ENCODE measurements at regions not wholly inside any gene's neighbourhood (a gene's known extent, or its start where the extent isn't known, plus 50 kb on each side); places are given as distances from the start of the nearest gene placed in this dataset.
"Not testable (repeated sequence)": the region's sequence is repeated elsewhere in the genome, so short reads cannot be mapped to it uniquely, and the experiment has no call there.

GRCh38 chr7:131670406-131670805 lies 114.0 kb upstream of the PODXL start:
- Mint-ChIP-seq H3K27me3 (peaks cover 5 to 21% of the 10 kb centered on the region in 2 donors), H3K9me3 (peaks cover 0 to 2% (median 0%) of the 10 kb centered on the region in 8 donors), H3K4me3 (no peak overlapping the region), H3K4me1 (no peaks in the 10 kb centered on the region), H3K36me3 (no peaks in the 10 kb centered on the region), H3K27ac (no peak overlapping the region)
- no peaks in the 10 kb centered on the region for H3K9me3 ChIP-seq (ENCODE audit: control insufficient read depth in 1 of 2, low read length in 2 of 2)
- no peak for DNase-seq
- intact Hi-C loops (cut with micrococcal nuclease) = no loop called here
- H3K4me1 ChIP-seq (ENCODE audit: insufficient read depth, low read length) = no peaks in the 10 kb centered on the region
- no peaks in the 10 kb centered on the region for H3K27me3 ChIP-seq (ENCODE audit: insufficient read depth, low read length)
- H3K4me3 ChIP-seq (ENCODE audit: low read length in 2 of 2) = no peak overlapping the region
- H3K27ac ChIP-seq (ENCODE audit: low read depth, low read length) = no peak overlapping the region
- CTCF ChIA-PET (ENCODE audit: partially characterized antibody) = interaction anchor here (3.4 kb wide), 1 partner anchor 15 kb away, joined by 8 read pairs; no protein-coding TSS in a partner anchor
- POLR2A ChIA-PET (ENCODE audit: partially characterized antibody) = no interaction called here
- H3K36me3 ChIP-seq (ENCODE audit: insufficient read depth, low read length) = no peaks in the 10 kb centered on the region

DNA sequence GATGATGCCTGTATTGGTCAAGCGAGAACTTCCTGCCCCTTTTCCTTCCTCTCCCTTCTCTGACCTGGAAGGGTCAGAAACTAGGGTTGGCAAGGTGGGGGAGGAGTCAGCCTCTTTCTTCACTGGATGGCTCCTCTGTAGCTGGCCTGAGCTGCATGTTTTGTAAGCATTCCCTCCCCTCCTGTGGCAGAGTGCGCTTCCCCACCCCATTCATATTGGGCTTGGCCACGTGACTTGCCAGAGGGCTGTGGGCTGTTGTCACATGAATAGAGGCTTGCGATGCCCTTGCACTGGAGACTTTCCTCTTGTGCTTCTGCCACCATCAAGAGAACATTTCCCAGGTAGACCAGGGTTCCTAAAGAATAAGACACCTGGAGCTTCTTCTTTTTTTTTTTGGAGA lies 111.3 kb upstream of the PODXL start:
- H3K27ac Mint-ChIP-seq = no peak overlapping the region
- no peak for DNase-seq
- H3K9me3 Mint-ChIP-seq = peaks cover 0 to 2% (median 0%) of the 10 kb centered on the region in 8 donors
- no peaks in the 10 kb centered on the region for H3K27me3 ChIP-seq (ENCODE audit: insufficient read depth, low read length)
- no peak overlapping the region for H3K4me3 Mint-ChIP-seq
- no peak overlapping the region for H3K27ac ChIP-seq (ENCODE audit: low read depth, low read length)
- CTCF ChIA-PET (ENCODE audit: partially characterized antibody) = interaction anchor here (3.4 kb wide), 1 partner anchor 12 kb away, joined by 8 read pairs; no protein-coding TSS in a partner anchor
- no peaks in the 10 kb centered on the region for H3K36me3 Mint-ChIP-seq
- H3K9me3 ChIP-seq (ENCODE audit: control insufficient read depth in 1 of 2, low read length in 2 of 2) = no peaks in the 10 kb centered on the region
- POLR2A ChIA-PET (ENCODE audit: partially characterized antibody) = no interaction called here
- no peaks in the 10 kb centered on the region for H3K4me1 ChIP-seq (ENCODE audit: insufficient read depth, low read length)
- H3K27me3 Mint-ChIP-seq = peaks cover 7 to 22% of the 10 kb centered on the region in 2 donors
- H3K4me3 ChIP-seq (ENCODE audit: low read length in 2 of 2) = no peak overlapping the region
- no peaks in the 10 kb centered on the region for H3K4me1 Mint-ChIP-seq
- intact Hi-C loops (cut with micrococcal nuclease) = no loop called here
- no peaks in the 10 kb centered on the region for H3K36me3 ChIP-seq (ENCODE audit: insufficient read depth, low read length)

DNA sequence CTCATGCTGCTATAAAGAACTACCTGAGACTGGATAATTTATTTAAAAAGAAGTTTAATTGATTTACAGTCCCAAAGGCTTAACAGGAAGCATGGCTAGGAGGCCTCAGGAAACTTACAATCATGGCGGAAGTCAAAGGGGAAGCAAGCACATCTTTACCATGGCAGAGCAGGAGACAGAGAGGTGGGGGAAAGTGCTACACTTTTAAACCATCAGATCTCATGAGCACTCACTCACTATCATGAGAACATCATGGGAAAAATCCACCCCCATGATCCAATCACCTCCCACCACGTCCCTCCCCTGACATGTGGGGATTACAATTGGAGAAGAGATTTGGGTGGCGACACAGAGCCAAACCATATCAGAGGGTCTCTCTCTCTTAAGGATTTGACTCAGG lies 108.6 kb upstream of the PODXL start:
- Mint-ChIP-seq H3K27ac (no peak overlapping the region), H3K4me1 (no peaks in the 10 kb centered on the region), H3K36me3 (no peaks in the 10 kb centered on the region), H3K27me3 (peaks cover 3 to 13% of the 10 kb centered on the region in 2 donors), H3K4me3 (no peak overlapping the region), H3K9me3 (peaks cover 0 to 2% (median 0%) of the 10 kb centered on the region in 8 donors)
- intact Hi-C loops (cut with micrococcal nuclease) = no loop called here
- no peaks in the 10 kb centered on the region for H3K4me1 ChIP-seq (ENCODE audit: insufficient read depth, low read length)
- H3K27ac ChIP-seq (ENCODE audit: low read depth, low read length) = no peak overlapping the region
- no peaks in the 10 kb centered on the region for H3K9me3 ChIP-seq (ENCODE audit: control insufficient read depth in 1 of 2, low read length in 2 of 2)
- H3K36me3 ChIP-seq (ENCODE audit: insufficient read depth, low read length) = no peaks in the 10 kb centered on the region
- DNase-seq = no peak
- ChIA-PET POLR2A (ENCODE audit: partially characterized antibody) (no interaction called here), CTCF (ENCODE audit: partially characterized antibody) (interaction anchor here (2.1 kb wide), 1 partner anchor 10 kb away, joined by 9 read pairs; no protein-coding TSS in a partner anchor)
- H3K4me3 ChIP-seq (ENCODE audit: low read length in 2 of 2) = no peak overlapping the region
- no peaks in the 10 kb centered on the region for H3K27me3 ChIP-seq (ENCODE audit: insufficient read depth, low read length)

GRCh38 chr7:131664570-131664969 lies 108.1 kb upstream of the PODXL start:
- CTCF ChIA-PET (ENCODE audit: partially characterized antibody) = interaction anchor here (2.1 kb wide), 1 partner anchor 10 kb away, joined by 9 read pairs; no protein-coding TSS in a partner anchor
- Mint-ChIP-seq H3K36me3 (no peaks in the 10 kb centered on the region), H3K27ac (no peak overlapping the region), H3K27me3 (peaks cover 3 to 13% of the 10 kb centered on the region in 2 donors), H3K9me3 (peaks cover 0 to 2% (median 0%) of the 10 kb centered on the region in 8 donors), H3K4me1 (no peaks in the 10 kb centered on the region), H3K4me3 (no peak overlapping the region)
- POLR2A ChIA-PET (ENCODE audit: partially characterized antibody) = no interaction called here
- Histone ChIP-seq H3K27me3 (ENCODE audit: insufficient read depth, low read length) (no peaks in the 10 kb centered on the region), H3K36me3 (ENCODE audit: insufficient read depth, low read length) (no peaks in the 10 kb centered on the region), H3K27ac (ENCODE audit: low read depth, low read length) (no peak overlapping the region), H3K9me3 (ENCODE audit: control insufficient read depth in 1 of 2, low read length in 2 of 2) (no peaks in the 10 kb centered on the region), H3K4me3 (ENCODE audit: low read length in 2 of 2) (no peak overlapping the region), H3K4me1 (ENCODE audit: insufficient read depth, low read length) (no peaks in the 10 kb centered on the region)
- DNase-seq = no peak
- intact Hi-C loops (cut with micrococcal nuclease) = no loop called here

DNA sequence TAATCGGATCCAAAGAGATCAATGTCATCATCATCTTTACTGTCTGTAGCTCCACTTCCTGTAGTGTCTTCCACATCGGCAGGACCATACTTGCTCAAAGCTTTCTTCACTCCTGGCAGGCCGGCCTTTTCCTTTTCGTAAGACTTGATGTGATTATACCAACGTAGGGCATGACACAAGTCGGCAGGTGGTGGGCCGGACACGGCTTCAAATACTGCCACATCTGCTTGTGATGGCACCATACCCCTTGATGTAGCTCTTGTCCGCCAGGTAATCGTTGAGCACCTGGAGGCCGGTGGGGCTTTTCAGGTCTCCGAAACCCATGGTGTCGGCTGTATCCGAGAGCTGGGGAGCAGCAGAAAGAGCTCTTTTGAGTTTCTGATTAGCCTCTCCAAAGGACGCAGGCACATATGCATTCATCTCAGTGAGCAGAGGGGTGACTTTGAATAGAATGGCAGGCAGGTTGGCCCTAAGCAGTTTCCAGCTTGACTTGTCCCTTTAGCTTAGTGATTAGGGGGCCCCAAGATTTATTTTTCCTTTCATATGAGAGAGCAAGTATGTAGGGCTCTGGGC lies 106.0 kb upstream of the PODXL start:
- H3K27ac ChIP-seq (ENCODE audit: low read depth, low read length); intact Hi-C loops (cut with micrococcal nuclease); H3K4me1 ChIP-seq (ENCODE audit: insufficient read depth, low read length); POLR2A ChIA-PET (ENCODE audit: partially characterized antibody); H3K9me3 Mint-ChIP-seq; H3K27ac Mint-ChIP-seq; H3K4me3 Mint-ChIP-seq; H3K9me3 ChIP-seq (ENCODE audit: control insufficient read depth in 1 of 2, low read length in 2 of 2); H3K36me3 Mint-ChIP-seq; H3K4me3 ChIP-seq (ENCODE audit: low read length in 2 of 2); H3K27me3 Mint-ChIP-seq; DNase-seq; H3K4me1 Mint-ChIP-seq; H3K36me3 ChIP-seq (ENCODE audit: insufficient read depth, low read length); H3K27me3 ChIP-seq (ENCODE audit: insufficient read depth, low read length); CTCF ChIA-PET (ENCODE audit: partially characterized antibody): not testable (repeated sequence)

- no peaks in the 10 kb centered on the region for H3K36me3 Mint-ChIP-seq
- H3K27me3 Mint-ChIP-seq = peaks cover 4 to 7% of the 10 kb centered on the region in 2 donors
- no peak overlapping the region for H3K27ac ChIP-seq (ENCODE audit: low read depth, low read length)
- no peak overlapping the region for H3K4me3 Mint-ChIP-seq
- intact Hi-C loops (cut with micrococcal nuclease) = no loop called here
- H3K27me3 ChIP-seq (ENCODE audit: insufficient read depth, low read length) = no peaks in the 10 kb centered on the region
- no peak overlapping the region for H3K4me3 ChIP-seq (ENCODE audit: low read length in 2 of 2)
- CTCF ChIA-PET (ENCODE audit: partially characterized antibody) = interaction anchor here (0.7 kb wide), 1 partner anchor 10 kb away, joined by 4 read pairs; no protein-coding TSS in a partner anchor
- DNase-seq = no peak
- no peak overlapping the region for H3K27ac Mint-ChIP-seq
- POLR2A ChIA-PET (ENCODE audit: partially characterized antibody) = no interaction called here
- H3K9me3 ChIP-seq (ENCODE audit: control insufficient read depth in 1 of 2, low read length in 2 of 2) = no peaks in the 10 kb centered on the region
- no peaks in the 10 kb centered on the region for H3K36me3 ChIP-seq (ENCODE audit: insufficient read depth, low read length)
- peaks cover 0 to 8% (median 5%) of the 10 kb centered on the region in 4 donors for H3K4me1 Mint-ChIP-seq
- H3K4me1 ChIP-seq (ENCODE audit: insufficient read depth, low read length) = no peaks in the 10 kb centered on the region
- no peaks in the 10 kb centered on the region for H3K9me3 Mint-ChIP-seq
Observed at GRCh38 chr7:131657881-131658280, 101.5 kb upstream of the PODXL start.

GRCh38 chr7:131656980-131657723 lies 100.7 kb upstream of the PODXL start:
- no peak for DNase-seq
- Mint-ChIP-seq H3K4me1 (peaks cover 0 to 8% (median 5%) of the 10 kb centered on the region in 4 donors), H3K4me3 (no peak overlapping the region), H3K36me3 (no peaks in the 10 kb centered on the region), H3K27ac (no peak overlapping the region), H3K27me3 (peaks cover 2 to 7% of the 10 kb centered on the region in 2 donors), H3K9me3 (no peaks in the 10 kb centered on the region)
- ChIA-PET POLR2A (ENCODE audit: partially characterized antibody) (no interaction called here), CTCF (ENCODE audit: partially characterized antibody) (interaction anchor here (0.5 kb wide), 1 partner anchor 150 kb away, joined by 4 read pairs; no protein-coding TSS in a partner anchor)
- H3K9me3 ChIP-seq (ENCODE audit: control insufficient read depth in 1 of 2, low read length in 2 of 2) = no peaks in the 10 kb centered on the region
- no peak overlapping the region for H3K27ac ChIP-seq (ENCODE audit: low read depth, low read length)
- no peaks in the 10 kb centered on the region for H3K4me1 ChIP-seq (ENCODE audit: insufficient read depth, low read length)
- no peaks in the 10 kb centered on the region for H3K36me3 ChIP-seq (ENCODE audit: insufficient read depth, low read length)
- no peak overlapping the region for H3K4me3 ChIP-seq (ENCODE audit: low read length in 2 of 2)
- no peaks in the 10 kb centered on the region for H3K27me3 ChIP-seq (ENCODE audit: insufficient read depth, low read length)
- intact Hi-C loops (cut with micrococcal nuclease) = no loop called here

All from CD4-positive, alpha-beta memory T cell (primary cell).